PC-3 (cell line): ENCODE measurements at regions not wholly inside any gene's neighbourhood (a gene's known extent, or its start where the extent isn't known, plus 50 kb on each side); places are given as distances from the start of the nearest gene placed in this dataset.

Experiments used
- ATAC-seq: fragments of 200-7000 bp; cut with Tn5 transposase; 2 replicates; pipeline ENCODE4 v1.9.1; 2020; ENCODE audit warnings: mild to moderate bottlenecking, moderate library complexity
- BruUV-seq: library from RNA; stranded (reverse); fragments of 400-500 nt; replicated peaks from 2 replicates; lab custom pipeline; 2021; lab: Mats Ljungman, UMichigan
- CTCF ChIA-PET: fragments of 300-600 bp; sonication (Branson Sonifier 250); formaldehyde crosslinking; loops from one replicate; lab custom pipeline; 2022; ENCODE audit warnings: antibody characterized with exemption; lab: Charles Lee
- POLR2A ChIA-PET: fragments of 300-600 bp; sonication (Branson Sonifier 250); formaldehyde crosslinking; loops from one replicate; lab custom pipeline; 2022; ENCODE audit warnings: antibody characterized with exemption; ENCODE audit not compliant: unreplicated experiment; lab: Charles Lee
- DNase-seq: peaks from one replicate; pipeline ENCODE4 v3.0.0-alpha.2; 2015
- H2AFZ ChIP-seq: fragments of 300-600 bp; sonication (generic); 2 replicates; pipeline ENCODE4 v1.6.0; 2016; ENCODE audit warnings: antibody characterized with exemption, low read length
- H3F3A ChIP-seq: fragments of 300-600 bp; sonication (generic); one replicate; pipeline ENCODE4 v1.6.0; 2017; ENCODE audit warnings: antibody characterized with exemption, low read length, control low read depth, mild to moderate bottlenecking; ENCODE audit not compliant: unreplicated experiment
- H3K27ac ChIP-seq: fragments of 300-600 bp; sonication (generic); 2 replicates; pipeline ENCODE4 v1.5.1; 2016; ENCODE audit warnings: mild to moderate bottlenecking, low read length
- H3K27me3 ChIP-seq: fragments of 300-600 bp; sonication (generic); 2 replicates; pipeline ENCODE4 v1.6.1; 2016; ENCODE audit warnings: low read length, mixed read lengths
- H3K36me3 ChIP-seq: fragments of 300-600 bp; sonication (generic); 2 replicates; pipeline ENCODE4 v1.6.1; 2016; ENCODE audit warnings: low read depth, mixed run types, low read length, mixed read lengths
- H3K4me1 ChIP-seq: fragments of 300-600 bp; sonication (generic); 2 replicates; pipeline ENCODE4 v1.5.1; 2016; ENCODE audit warnings: low read length; ENCODE audit not compliant: insufficient read depth
- H3K4me2 ChIP-seq: fragments of 300-600 bp; sonication (generic); 2 replicates; pipeline ENCODE4 v1.6.0; 2016; ENCODE audit warnings: low read length
- H3K4me3 ChIP-seq: fragments of 300-600 bp; sonication (generic); 2 replicates; pipeline ENCODE4 v1.5.1; 2016; ENCODE audit warnings: mild to moderate bottlenecking, low read length, mixed read lengths
- H3K79me2 ChIP-seq: fragments of 300-600 bp; sonication (generic); 2 replicates; pipeline ENCODE4 v1.6.1; 2017; ENCODE audit warnings: low read length, mixed read lengths
- H3K9ac ChIP-seq: fragments of 300-600 bp; sonication (generic); 2 replicates; pipeline ENCODE4 v1.6.0; 2016; ENCODE audit warnings: mild to moderate bottlenecking, low read length
- H3K9me2 ChIP-seq: fragments of 300-600 bp; sonication (generic); replicated peaks from 2 replicates; pipeline ENCODE4 v1.6.1; 2016; ENCODE audit warnings: mixed run types, low read length, mixed read lengths
- H3K9me3 ChIP-seq: fragments of 300-600 bp; sonication (generic); 2 replicates; pipeline ENCODE4 v1.6.1; 2016; ENCODE audit warnings: low read length, mixed read lengths
- H4K20me1 ChIP-seq: fragments of 300-600 bp; sonication (generic); 2 replicates; pipeline ENCODE4 v1.6.1; 2016; ENCODE audit warnings: low read length, mixed read lengths
- EZH2 ChIP-seq: fragments of 300-600 bp; sonication (generic); IDR thresholded peaks from one replicate; pipeline ENCODE4 v1.6.1; 2017; ENCODE audit warnings: antibody characterized with exemption, mild to moderate bottlenecking, low read length; ENCODE audit not compliant: unreplicated experiment
- EZH2phosphoT487 ChIP-seq: fragments of 300-600 bp; sonication (generic); IDR thresholded peaks from 2 replicates; pipeline ENCODE4 v1.6.1; 2018; ENCODE audit warnings: mild to moderate bottlenecking, antibody characterized with exemption, low read length, borderline replicate concordance
- intact Hi-C: fragments of 100-400 bp; cut with micrococcal nuclease; formaldehyde crosslinking; loops from 2 replicates; pipeline ENCODE4 v1.9.0; 2023
- TF ChIP-seq, protein P1 (sequence below): fragments of 300-600 bp; sonication (generic); conservative IDR thresholded peaks from 2 replicates; pipeline ENCODE4 v1.5.1; 2017; ENCODE audit warnings: antibody characterized with exemption, low read depth, mild to moderate bottlenecking, low read length

DNA sequence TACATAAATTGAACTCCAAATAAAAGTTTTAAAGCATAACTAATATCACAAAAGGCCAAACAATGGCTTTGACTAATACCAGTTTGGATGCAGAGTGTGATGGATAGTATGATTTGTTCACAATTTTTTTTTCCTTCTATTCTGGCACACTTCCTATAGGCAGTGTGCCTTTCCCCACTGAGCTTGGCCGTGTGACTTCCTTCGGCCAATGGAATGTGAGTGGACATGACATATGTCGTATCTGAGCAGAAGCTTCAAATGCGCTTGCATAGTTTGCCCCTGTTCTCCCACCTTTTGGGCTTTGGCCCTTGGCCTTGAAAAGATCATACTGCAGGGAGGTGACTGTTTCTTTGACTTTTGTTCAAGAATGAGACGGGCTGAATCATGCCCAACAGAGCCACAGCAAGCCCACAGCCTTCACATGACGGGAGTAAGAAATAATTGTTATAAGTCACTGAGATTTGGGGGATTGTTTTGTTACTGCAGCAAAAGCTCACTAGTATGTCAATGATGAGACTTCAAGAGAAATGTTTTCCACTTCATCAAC lies 279.9 kb upstream of the NEBL start:
- Histone ChIP-seq H3K9ac (no peak overlapping the region), H3K27me3 (no peaks in the 10 kb centered on the region), H3K4me2 (no peak overlapping the region), H3F3A (no peaks in the 10 kb centered on the region), H3K79me2 (0 out of 2 replicates have a peak, but pooled peaks cover 3% of the 10 kb centered on the region), H3K36me3 (no peaks in the 10 kb centered on the region), H4K20me1 (no peaks in the 10 kb centered on the region), H3K9me2 (no peaks in the 10 kb centered on the region), H2AFZ (peak overlapping the region; percentile 48; the same call in 1 of the 2 replicates), H3K4me1 (peaks cover 33% of the 10 kb centered on the region), H3K9me3 (no peaks in the 10 kb centered on the region), H3K27ac (no peak overlapping the region), H3K4me3 (no peak overlapping the region)
- no peak for TF ChIP-seq EZH2phosphoT487
- TF ChIP-seq, protein P1, sequence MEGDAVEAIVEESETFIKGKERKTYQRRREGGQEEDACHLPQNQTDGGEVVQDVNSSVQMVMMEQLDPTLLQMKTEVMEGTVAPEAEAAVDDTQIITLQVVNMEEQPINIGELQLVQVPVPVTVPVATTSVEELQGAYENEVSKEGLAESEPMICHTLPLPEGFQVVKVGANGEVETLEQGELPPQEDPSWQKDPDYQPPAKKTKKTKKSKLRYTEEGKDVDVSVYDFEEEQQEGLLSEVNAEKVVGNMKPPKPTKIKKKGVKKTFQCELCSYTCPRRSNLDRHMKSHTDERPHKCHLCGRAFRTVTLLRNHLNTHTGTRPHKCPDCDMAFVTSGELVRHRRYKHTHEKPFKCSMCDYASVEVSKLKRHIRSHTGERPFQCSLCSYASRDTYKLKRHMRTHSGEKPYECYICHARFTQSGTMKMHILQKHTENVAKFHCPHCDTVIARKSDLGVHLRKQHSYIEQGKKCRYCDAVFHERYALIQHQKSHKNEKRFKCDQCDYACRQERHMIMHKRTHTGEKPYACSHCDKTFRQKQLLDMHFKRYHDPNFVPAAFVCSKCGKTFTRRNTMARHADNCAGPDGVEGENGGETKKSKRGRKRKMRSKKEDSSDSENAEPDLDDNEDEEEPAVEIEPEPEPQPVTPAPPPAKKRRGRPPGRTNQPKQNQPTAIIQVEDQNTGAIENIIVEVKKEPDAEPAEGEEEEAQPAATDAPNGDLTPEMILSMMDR: no peak
- no peak for TF ChIP-seq EZH2
- DNase-seq: peak; percentile 31
- ChIA-PET POLR2A (no interaction called here), CTCF (no interaction called here)
- no peak for ATAC-seq
- intact Hi-C loops: no loop called here
- no TSS peak for BruUV-seq

DNA sequence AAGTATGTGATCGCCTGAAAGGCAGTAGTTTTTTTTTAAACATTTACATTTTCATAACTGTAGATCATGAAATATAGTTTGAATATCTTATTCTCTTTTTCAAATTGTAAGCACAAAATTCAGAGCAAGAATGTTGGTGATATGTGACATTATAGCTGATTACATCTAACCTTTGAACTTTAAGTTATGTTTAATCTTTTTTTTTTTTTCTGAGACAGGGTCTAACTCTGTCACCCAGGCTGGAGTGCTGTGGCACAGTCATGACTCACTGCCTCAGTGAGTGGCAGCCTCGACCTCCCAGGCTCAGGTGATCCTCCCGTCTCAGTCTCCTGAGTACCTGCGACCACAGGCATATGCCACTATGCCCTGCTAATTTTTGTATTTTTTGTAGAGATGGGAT lies 278.7 kb upstream of the NEBL start:
- Histone ChIP-seq H3K79me2 (0 out of 2 replicates have a peak, but pooled peaks cover 3% of the 10 kb centered on the region), H3K27ac (peak overlapping the region; percentile 79), H3K4me2 (peak overlapping the region; percentile 98), H3K36me3 (no peaks in the 10 kb centered on the region), H2AFZ (no peak overlapping the region), H3K27me3 (no peaks in the 10 kb centered on the region), H3K4me3 (no peak overlapping the region), H3K4me1 (peaks cover 34% of the 10 kb centered on the region), H3F3A (no peaks in the 10 kb centered on the region), H3K9me2 (no peaks in the 10 kb centered on the region), H3K9me3 (no peaks in the 10 kb centered on the region), H4K20me1 (no peaks in the 10 kb centered on the region), H3K9ac (peak overlapping the region; percentile 77; the same call in 1 of the 2 replicates)
- POLR2A ChIA-PET: interaction anchor here (0.6 to 0.7 kb wide), 2 partner anchors 15 to 82 kb away, joined by 5 to 6 read pairs; no protein-coding TSS in a partner anchor
- TF ChIP-seq EZH2phosphoT487: no peak
- TF ChIP-seq, protein P1: no peak
- no peak for TF ChIP-seq EZH2
- no peak for ATAC-seq
- CTCF ChIA-PET: interaction anchor here (0.6 to 0.8 kb wide), 2 partner anchors 18 to 283 kb away, joined by 3 to 4 read pairs; no protein-coding TSS in a partner anchor
- BruUV-seq: no TSS peak
- intact Hi-C loops: loop anchor here (2.0 kb wide), 1 partner anchor 89 kb away; no protein-coding TSS in a partner anchor
- no peak for DNase-seq
